GM12878 (cell line): ENCODE measurements at regions not wholly inside any gene's neighbourhood (a gene's known extent, or its start where the extent isn't known, plus 50 kb on each side); places are given as distances from the start of the nearest gene placed in this dataset.

ENCODE experiments used
- BRCA1 ChIP-seq: IDR thresholded peaks from 2 replicates; pipeline ENCODE4 v1.6.1; 2011; ENCODE audit warnings: low read depth, low read length, improper control_type of control experiment
- CTCF ChIP-seq, 3 experiments: IDR thresholded peaks in 2 of 3; conservative IDR thresholded peaks in 1 of 3; 2 replicates each; pipeline ENCODE4 v1.5.1; 2011; ENCODE audit warnings: low read depth in 3 of 3, low read length in 3 of 3, mild to moderate bottlenecking in 3 of 3, control low read depth in 2 of 3, moderate library complexity in 2 of 3, inconsistent platforms in 1 of 3, mixed read lengths in 1 of 3; ENCODE audit not compliant: control insufficient read depth in 2 of 3, insufficient read depth in 1 of 3; ENCODE audit errors: extremely low read depth in 1 of 3
- NR2C2 ChIP-seq: IDR thresholded peaks from 2 replicates; pipeline ENCODE4 v1.6.1; 2011; ENCODE audit warnings: borderline replicate concordance, low read depth; ENCODE audit not compliant: control insufficient read depth, insufficient read length
- POLR2AphosphoS5 ChIP-seq: IDR thresholded peaks from 2 replicates; pipeline ENCODE4 v1.6.1; 2011; ENCODE audit warnings: mild to moderate bottlenecking, low read length, inconsistent platforms
- USF2 ChIP-seq: IDR thresholded peaks from 2 replicates; pipeline ENCODE4 v1.6.1; 2011; ENCODE audit warnings: low read depth, low read length, improper control_type of control experiment, borderline replicate concordance

GRCh38 chrX:39758791-39759525 lies 338.8 kb downstream of the BCOR start:
- TF ChIP-seq CTCF (IDR thresholded peaks at IDR 0.05 in 2 of 3, conservative IDR thresholded peaks at IDR 0.05 in 1 of 3; ENCODE audit: control insufficient read depth in 2 of 3, extremely low read depth in 1 of 3, insufficient read depth in 1 of 3, low read depth in 3 of 3, low read length in 3 of 3) = no peak
- TF ChIP-seq BRCA1 = no peak
- no peak for TF ChIP-seq POLR2AphosphoS5
- no peak for TF ChIP-seq USF2
- no peak for TF ChIP-seq NR2C2
